ENCODE measurements at regions not wholly inside any gene's neighbourhood (a gene's known extent, or its start where the extent isn't known, plus 50 kb on each side); places are given as distances from the start of the nearest gene placed in this dataset.

GRCh38 chr15:69814932-69815331, 282.8 kb downstream of the TLE3 start:
- no peak overlapping the region for H3K4me3 ChIP-seq (ENCODE audit: low read length in 2 of 2)
- H3K9me3 ChIP-seq (ENCODE audit: control insufficient read depth in 2 of 2, low read length in 2 of 2) = no peaks in the 10 kb centered on the region
- H3K9ac ChIP-seq (ENCODE audit: low read depth in 1 of 2, low read length in 2 of 2) = no peak overlapping the region
- H3K36me3 ChIP-seq (ENCODE audit: control insufficient read depth in 2 of 2, insufficient read depth in 2 of 2, low read length in 2 of 2) = no peaks in the 10 kb centered on the region
- H3K4me1 ChIP-seq (ENCODE audit: control insufficient read depth in 2 of 2, insufficient read depth in 2 of 2, low read length in 2 of 2) = no peaks in the 10 kb centered on the region
- no peak overlapping the region for H3K27ac ChIP-seq (ENCODE audit: low read depth in 2 of 2, low read length in 2 of 2)
- no peaks in the 10 kb centered on the region for H3K27me3 ChIP-seq (ENCODE audit: control insufficient read depth in 2 of 2, insufficient read depth in 2 of 2, low read length in 2 of 2)

DNA sequence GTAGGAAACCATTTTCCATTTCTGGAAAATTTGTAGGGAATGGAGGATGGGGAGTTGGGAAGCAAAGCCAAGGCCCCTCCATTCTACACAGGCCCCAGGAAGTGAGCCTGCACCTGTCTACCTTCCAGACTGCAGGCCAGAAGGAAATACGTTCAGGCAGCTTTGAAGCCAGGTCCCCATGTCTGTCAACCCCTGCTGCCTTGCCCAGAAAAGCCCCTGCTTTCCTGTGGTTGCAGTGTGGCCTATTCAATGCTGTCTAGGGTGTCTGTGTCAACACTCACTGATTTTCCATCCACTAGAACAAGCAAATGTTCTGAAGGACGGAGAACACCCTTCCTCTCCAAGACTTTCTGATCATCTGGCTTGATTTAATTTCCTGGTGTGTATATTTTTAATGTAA, 281.9 kb downstream of the TLE3 start:
- no peaks in the 10 kb centered on the region for H3K36me3 ChIP-seq (ENCODE audit: control insufficient read depth in 2 of 2, insufficient read depth in 2 of 2, low read length in 2 of 2)
- no peaks in the 10 kb centered on the region for H3K4me1 ChIP-seq (ENCODE audit: control insufficient read depth in 2 of 2, insufficient read depth in 2 of 2, low read length in 2 of 2)
- H3K4me3 ChIP-seq (ENCODE audit: low read length in 2 of 2) = no peak overlapping the region
- H3K27me3 ChIP-seq (ENCODE audit: control insufficient read depth in 2 of 2, insufficient read depth in 2 of 2, low read length in 2 of 2) = peaks cover 0 to under 1% of the 10 kb centered on the region in 2 donors
- no peak overlapping the region for H3K9ac ChIP-seq (ENCODE audit: low read depth in 1 of 2, low read length in 2 of 2)
- H3K9me3 ChIP-seq (ENCODE audit: control insufficient read depth in 2 of 2, low read length in 2 of 2) = no peaks in the 10 kb centered on the region
- H3K27ac ChIP-seq (ENCODE audit: low read depth in 2 of 2, low read length in 2 of 2) = no peak overlapping the region

DNA sequence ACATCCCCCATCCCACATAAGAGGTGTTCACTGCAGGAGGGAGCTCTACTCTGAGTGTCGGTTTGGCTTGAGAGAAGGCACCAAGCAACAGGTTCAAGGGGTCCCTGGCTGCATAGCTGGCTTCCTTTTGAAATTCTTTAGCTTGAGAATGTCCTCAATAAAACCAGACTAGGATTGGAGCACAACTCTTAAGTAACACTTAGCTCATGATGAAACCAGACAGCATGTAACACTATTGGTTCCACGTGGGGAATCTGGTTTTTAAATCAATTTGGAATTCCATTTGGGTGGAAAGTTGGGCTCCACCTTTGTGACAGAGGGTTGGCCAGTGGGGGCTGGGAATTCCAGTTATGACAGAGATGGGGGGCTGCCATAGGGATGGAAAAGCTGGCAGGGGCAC, 281.2 kb downstream of the TLE3 start:
- H3K9ac ChIP-seq (ENCODE audit: low read depth in 1 of 2, low read length in 2 of 2) = no peak overlapping the region
- no peak overlapping the region for H3K27ac ChIP-seq (ENCODE audit: low read depth in 2 of 2, low read length in 2 of 2)
- no peaks in the 10 kb centered on the region for H3K4me1 ChIP-seq (ENCODE audit: control insufficient read depth in 2 of 2, insufficient read depth in 2 of 2, low read length in 2 of 2)
- no peak overlapping the region for H3K4me3 ChIP-seq (ENCODE audit: low read length in 2 of 2)
- peaks cover 0 to 4% of the 10 kb centered on the region in 2 donors for H3K27me3 ChIP-seq (ENCODE audit: control insufficient read depth in 2 of 2, insufficient read depth in 2 of 2, low read length in 2 of 2)
- H3K9me3 ChIP-seq (ENCODE audit: control insufficient read depth in 2 of 2, low read length in 2 of 2) = no peaks in the 10 kb centered on the region
- no peaks in the 10 kb centered on the region for H3K36me3 ChIP-seq (ENCODE audit: control insufficient read depth in 2 of 2, insufficient read depth in 2 of 2, low read length in 2 of 2)

- no peaks in the 10 kb centered on the region for H3K36me3 ChIP-seq (ENCODE audit: control insufficient read depth in 2 of 2, insufficient read depth in 2 of 2, low read length in 2 of 2)
- H3K9me3 ChIP-seq (ENCODE audit: control insufficient read depth in 2 of 2, low read length in 2 of 2) = no peaks in the 10 kb centered on the region
- H3K27ac ChIP-seq (ENCODE audit: low read depth in 2 of 2, low read length in 2 of 2) = no peak overlapping the region
- H3K27me3 ChIP-seq (ENCODE audit: control insufficient read depth in 2 of 2, insufficient read depth in 2 of 2, low read length in 2 of 2) = peaks cover 0 to 4% of the 10 kb centered on the region in 2 donors
- no peaks in the 10 kb centered on the region for H3K4me1 ChIP-seq (ENCODE audit: control insufficient read depth in 2 of 2, insufficient read depth in 2 of 2, low read length in 2 of 2)
- no peak overlapping the region for H3K9ac ChIP-seq (ENCODE audit: low read depth in 1 of 2, low read length in 2 of 2)
- H3K4me3 ChIP-seq (ENCODE audit: low read length in 2 of 2) = no peak overlapping the region
Observed at GRCh38 chr15:69818529-69818928, 279.2 kb downstream of the TLE3 start.

GRCh38 chr15:69819371-69819770, 278.3 kb downstream of the TLE3 start:
- Histone ChIP-seq H3K36me3 (ENCODE audit: control insufficient read depth in 2 of 2, insufficient read depth in 2 of 2, low read length in 2 of 2) (no peaks in the 10 kb centered on the region), H3K9me3 (ENCODE audit: control insufficient read depth in 2 of 2, low read length in 2 of 2) (no peaks in the 10 kb centered on the region), H3K4me3 (ENCODE audit: low read length in 2 of 2) (no peak overlapping the region), H3K27ac (ENCODE audit: low read depth in 2 of 2, low read length in 2 of 2) (no peak overlapping the region), H3K9ac (ENCODE audit: low read depth in 1 of 2, low read length in 2 of 2) (no peak overlapping the region), H3K27me3 (ENCODE audit: control insufficient read depth in 2 of 2, insufficient read depth in 2 of 2, low read length in 2 of 2) (peaks cover 0 to 4% of the 10 kb centered on the region in 2 donors), H3K4me1 (ENCODE audit: control insufficient read depth in 2 of 2, insufficient read depth in 2 of 2, low read length in 2 of 2) (no peaks in the 10 kb centered on the region)

DNA sequence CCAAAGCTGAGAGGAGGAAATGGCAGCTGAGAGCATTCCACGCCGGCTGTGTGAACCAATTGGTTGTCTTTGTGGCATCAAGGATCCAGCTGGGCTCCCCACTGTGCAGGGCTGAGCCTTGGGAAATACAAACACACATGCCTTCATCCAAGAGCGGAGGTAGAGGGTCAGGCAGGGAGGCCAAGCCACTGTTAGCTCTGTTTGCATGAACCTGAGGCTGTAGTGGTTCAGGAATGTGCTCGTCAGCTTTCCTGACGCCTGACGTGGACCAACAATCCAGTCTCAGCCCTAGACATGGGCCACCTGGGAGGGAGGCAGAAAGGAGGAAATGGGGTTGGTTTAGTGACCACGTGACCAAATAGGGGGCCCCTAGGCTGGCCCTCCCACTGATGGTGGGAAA, 276.9 kb downstream of the TLE3 start:
- Histone ChIP-seq H3K36me3 (ENCODE audit: control insufficient read depth in 2 of 2, insufficient read depth in 2 of 2, low read length in 2 of 2) (no peaks in the 10 kb centered on the region), H3K27ac (ENCODE audit: low read depth in 2 of 2, low read length in 2 of 2) (no peak overlapping the region), H3K9me3 (ENCODE audit: control insufficient read depth in 2 of 2, low read length in 2 of 2) (no peaks in the 10 kb centered on the region), H3K27me3 (ENCODE audit: control insufficient read depth in 2 of 2, insufficient read depth in 2 of 2, low read length in 2 of 2) (peaks cover 0 to 6% of the 10 kb centered on the region in 2 donors), H3K9ac (ENCODE audit: low read depth in 1 of 2, low read length in 2 of 2) (no peak overlapping the region), H3K4me1 (ENCODE audit: control insufficient read depth in 2 of 2, insufficient read depth in 2 of 2, low read length in 2 of 2) (no peaks in the 10 kb centered on the region), H3K4me3 (ENCODE audit: low read length in 2 of 2) (no peak overlapping the region)

DNA sequence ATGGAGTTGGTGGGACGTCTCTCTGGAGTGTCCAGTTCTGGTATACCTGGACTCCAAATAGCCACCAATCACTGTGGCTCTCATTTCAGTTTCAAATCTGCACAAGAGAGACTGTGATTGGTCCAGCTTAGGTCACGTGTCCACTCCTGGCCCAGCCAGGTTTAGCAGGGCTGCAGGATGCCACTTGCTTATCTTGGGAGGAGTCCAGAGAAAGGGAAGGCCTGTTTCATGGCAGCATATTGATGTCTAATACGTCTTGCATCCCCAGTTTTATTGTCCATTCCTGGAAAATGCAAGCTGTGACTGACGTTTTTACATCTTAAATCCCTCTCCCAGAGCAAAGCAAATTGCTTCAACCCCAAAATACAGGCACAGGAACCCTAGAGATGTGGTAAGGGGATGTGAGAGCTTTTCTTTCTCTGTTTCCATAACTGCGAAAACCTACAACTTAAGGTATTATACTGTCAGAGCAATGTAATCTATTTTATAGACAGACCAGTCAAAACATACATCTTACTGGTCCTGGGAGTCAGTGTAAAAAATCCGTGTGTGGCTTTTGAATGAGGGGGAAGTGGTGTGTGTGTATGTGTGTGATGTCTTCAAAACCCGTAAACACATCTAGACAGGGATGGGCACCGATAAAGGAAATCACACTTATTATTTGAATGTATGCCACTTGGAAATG, 274.4 kb downstream of the TLE3 start:
- H3K27me3 ChIP-seq (ENCODE audit: control insufficient read depth in 2 of 2, insufficient read depth in 2 of 2, low read length in 2 of 2) = peaks cover 0 to 6% of the 10 kb centered on the region in 2 donors

GRCh38 chr15:69824075-69824876, 273.4 kb downstream of the TLE3 start:
- no peak overlapping the region for H3K27ac ChIP-seq (ENCODE audit: low read depth in 2 of 2, low read length in 2 of 2)
- H3K4me3 ChIP-seq (ENCODE audit: low read length in 2 of 2) = no peak overlapping the region
- no peaks in the 10 kb centered on the region for H3K9me3 ChIP-seq (ENCODE audit: control insufficient read depth in 2 of 2, low read length in 2 of 2)
- no peaks in the 10 kb centered on the region for H3K36me3 ChIP-seq (ENCODE audit: control insufficient read depth in 2 of 2, insufficient read depth in 2 of 2, low read length in 2 of 2)
- H3K4me1 ChIP-seq (ENCODE audit: control insufficient read depth in 2 of 2, insufficient read depth in 2 of 2, low read length in 2 of 2) = no peaks in the 10 kb centered on the region
- H3K27me3 ChIP-seq (ENCODE audit: control insufficient read depth in 2 of 2, insufficient read depth in 2 of 2, low read length in 2 of 2) = peaks cover 0 to 6% of the 10 kb centered on the region in 2 donors
- H3K9ac ChIP-seq (ENCODE audit: low read depth in 1 of 2, low read length in 2 of 2) = no peak overlapping the region

More for the DNA sequence above, 274.4 kb downstream of the TLE3 start:
- no peaks in the 10 kb centered on the region for H3K36me3 ChIP-seq (ENCODE audit: control insufficient read depth in 2 of 2, insufficient read depth in 2 of 2, low read length in 2 of 2)
- H3K4me3 ChIP-seq (ENCODE audit: low read length in 2 of 2) = no peak overlapping the region
- no peaks in the 10 kb centered on the region for H3K9me3 ChIP-seq (ENCODE audit: control insufficient read depth in 2 of 2, low read length in 2 of 2)
- no peak overlapping the region for H3K9ac ChIP-seq (ENCODE audit: low read depth in 1 of 2, low read length in 2 of 2)
- no peaks in the 10 kb centered on the region for H3K4me1 ChIP-seq (ENCODE audit: control insufficient read depth in 2 of 2, insufficient read depth in 2 of 2, low read length in 2 of 2)
- H3K27ac ChIP-seq (ENCODE audit: low read depth in 2 of 2, low read length in 2 of 2) = no peak overlapping the region

GRCh38 chr15:69824877-69825406, 272.8 kb downstream of the TLE3 start:
- H3K36me3 ChIP-seq (ENCODE audit: control insufficient read depth in 2 of 2, insufficient read depth in 2 of 2, low read length in 2 of 2) = no peaks in the 10 kb centered on the region
- H3K4me1 ChIP-seq (ENCODE audit: control insufficient read depth in 2 of 2, insufficient read depth in 2 of 2, low read length in 2 of 2) = no peaks in the 10 kb centered on the region
- no peak overlapping the region for H3K27ac ChIP-seq (ENCODE audit: low read depth in 2 of 2, low read length in 2 of 2)
- H3K27me3 ChIP-seq (ENCODE audit: control insufficient read depth in 2 of 2, insufficient read depth in 2 of 2, low read length in 2 of 2) = peaks cover 0 to 6% of the 10 kb centered on the region in 2 donors
- no peak overlapping the region for H3K4me3 ChIP-seq (ENCODE audit: low read length in 2 of 2)
- H3K9ac ChIP-seq (ENCODE audit: low read depth in 1 of 2, low read length in 2 of 2) = no peak overlapping the region
- no peaks in the 10 kb centered on the region for H3K9me3 ChIP-seq (ENCODE audit: control insufficient read depth in 2 of 2, low read length in 2 of 2)

Data from mucosa of rectum (tissue), 2 donors.